ENCODE measurements at regions not wholly inside any gene's neighbourhood (a gene's known extent, or its start where the extent isn't known, plus 50 kb on each side); places are given as distances from the start of the nearest gene placed in this dataset.

- Histone ChIP-seq H3K4me2 (ENCODE audit: control insufficient read depth, insufficient read depth) (no peak overlapping the region), H3K4me1 (ENCODE audit: control insufficient read depth, insufficient read depth, low read length) (no peaks in the 10 kb centered on the region), H3K4me3 (no peak overlapping the region), H4K20me1 (ENCODE audit: control insufficient read depth, insufficient read depth) (no peaks in the 10 kb centered on the region), H3K36me3 (ENCODE audit: control insufficient read depth in 2 of 2, insufficient read depth in 2 of 2, low read length in 1 of 2) (no peaks in the 10 kb centered on the region), H3K27me3 (replicated peaks in 1 of 2; ENCODE audit: control insufficient read depth in 2 of 2, insufficient read depth in 2 of 2, low read length in 1 of 2) (no peaks in the 10 kb centered on the region; a peak in 2 of 4 replicates), H2AFZ (ENCODE audit: control insufficient read depth, low read depth, low read length) (no peak overlapping the region), H3K9ac (ENCODE audit: control insufficient read depth, insufficient read depth, low read length) (no peak overlapping the region), H3K27ac (ENCODE audit: control insufficient read depth, insufficient read depth) (no peak overlapping the region), H3K79me2 (ENCODE audit: control insufficient read depth, insufficient read depth, low read length) (no peaks in the 10 kb centered on the region), H3K9me3 (replicated peaks; ENCODE audit: control insufficient read depth, insufficient read depth, low read length) (no peaks in the 10 kb centered on the region)
- no peak for FAIRE-seq
- ChIA-PET POLR2A (no interaction called here), RAD21 (ENCODE audit: unreplicated experiment) (no interaction called here), CTCF (no interaction called here), SMC1A (ENCODE audit: uncharacterized antibody, unreplicated experiment) (no interaction called here)
- 34% methylated on average over 7 of the region's 7 CpGs for whole genome bisulfite sequencing (ENCODE audit: insufficient coverage, insufficient replicate concordance, low lambda C conversion rate, missing lambda C conversion rate)
- ATAC-seq: no peak
- TF ChIP-seq, protein P1, sequence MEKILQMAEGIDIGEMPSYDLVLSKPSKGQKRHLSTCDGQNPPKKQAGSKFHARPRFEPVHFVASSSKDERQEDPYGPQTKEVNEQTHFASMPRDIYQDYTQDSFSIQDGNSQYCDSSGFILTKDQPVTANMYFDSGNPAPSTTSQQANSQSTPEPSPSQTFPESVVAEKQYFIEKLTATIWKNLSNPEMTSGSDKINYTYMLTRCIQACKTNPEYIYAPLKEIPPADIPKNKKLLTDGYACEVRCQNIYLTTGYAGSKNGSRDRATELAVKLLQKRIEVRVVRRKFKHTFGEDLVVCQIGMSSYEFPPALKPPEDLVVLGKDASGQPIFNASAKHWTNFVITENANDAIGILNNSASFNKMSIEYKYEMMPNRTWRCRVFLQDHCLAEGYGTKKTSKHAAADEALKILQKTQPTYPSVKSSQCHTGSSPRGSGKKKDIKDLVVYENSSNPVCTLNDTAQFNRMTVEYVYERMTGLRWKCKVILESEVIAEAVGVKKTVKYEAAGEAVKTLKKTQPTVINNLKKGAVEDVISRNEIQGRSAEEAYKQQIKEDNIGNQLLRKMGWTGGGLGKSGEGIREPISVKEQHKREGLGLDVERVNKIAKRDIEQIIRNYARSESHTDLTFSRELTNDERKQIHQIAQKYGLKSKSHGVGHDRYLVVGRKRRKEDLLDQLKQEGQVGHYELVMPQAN (conservative IDR thresholded peaks at IDR 0.05): no peak
- no peak for TF ChIP-seq CUX1 (IDR thresholded peaks at IDR 0.05; ENCODE audit: insufficient replicate concordance, low read depth, low read length)
- no peak for TF ChIP-seq ETV6 (conservative IDR thresholded peaks at IDR 0.05 in 1 of 2, IDR thresholded peaks at IDR 0.05 in 1 of 2; ENCODE audit: borderline replicate concordance in 1 of 2, low read depth in 1 of 2)
- BruUV-seq (replicated peaks): no TSS peak
- in situ Hi-C loops (cut with MboI) (no loop called here), intact Hi-C loops (cut with micrococcal nuclease; ENCODE audit: unreplicated experiment) (no loop called here)
- no peak for DNase-seq (ENCODE audit: low read depth, low spot score)
These were observed 109.7 kb upstream of the TMEM45B start for GRCh38 chr11:129705933-129706332.
